Uterus (tissue), 2 donors: ENCODE measurements at regions not wholly inside any gene's neighbourhood (a gene's known extent, or its start where the extent isn't known, plus 50 kb on each side); places are given as distances from the start of the nearest gene placed in this dataset.

Experiments
- POLR2A ChIP-seq, 2 donors: fragments of 450-650 bp; IDR thresholded peaks; one replicate each; pipeline ENCODE4 v1.6.1; 2016; ENCODE audit warnings: antibody characterized with exemption in 2 of 2, mild to moderate bottlenecking in 1 of 2, moderate library complexity in 1 of 2
- TF ChIP-seq, protein P1 (sequence below), 4 experiments: fragments of 200-600 bp in 2 of 4; fragments of 450-650 bp in 2 of 4; sonication (generic) in 2 of 4; IDR thresholded peaks; one replicate each; pipeline ENCODE4 v1.5.1; 2016 to 2019; ENCODE audit warnings: antibody characterized with exemption in 4 of 4, mild to moderate bottlenecking in 2 of 4, moderate library complexity in 1 of 4

- TF ChIP-seq, protein P1, sequence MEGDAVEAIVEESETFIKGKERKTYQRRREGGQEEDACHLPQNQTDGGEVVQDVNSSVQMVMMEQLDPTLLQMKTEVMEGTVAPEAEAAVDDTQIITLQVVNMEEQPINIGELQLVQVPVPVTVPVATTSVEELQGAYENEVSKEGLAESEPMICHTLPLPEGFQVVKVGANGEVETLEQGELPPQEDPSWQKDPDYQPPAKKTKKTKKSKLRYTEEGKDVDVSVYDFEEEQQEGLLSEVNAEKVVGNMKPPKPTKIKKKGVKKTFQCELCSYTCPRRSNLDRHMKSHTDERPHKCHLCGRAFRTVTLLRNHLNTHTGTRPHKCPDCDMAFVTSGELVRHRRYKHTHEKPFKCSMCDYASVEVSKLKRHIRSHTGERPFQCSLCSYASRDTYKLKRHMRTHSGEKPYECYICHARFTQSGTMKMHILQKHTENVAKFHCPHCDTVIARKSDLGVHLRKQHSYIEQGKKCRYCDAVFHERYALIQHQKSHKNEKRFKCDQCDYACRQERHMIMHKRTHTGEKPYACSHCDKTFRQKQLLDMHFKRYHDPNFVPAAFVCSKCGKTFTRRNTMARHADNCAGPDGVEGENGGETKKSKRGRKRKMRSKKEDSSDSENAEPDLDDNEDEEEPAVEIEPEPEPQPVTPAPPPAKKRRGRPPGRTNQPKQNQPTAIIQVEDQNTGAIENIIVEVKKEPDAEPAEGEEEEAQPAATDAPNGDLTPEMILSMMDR (IDR thresholded peaks at IDR 0.05): no peak
- no peak for TF ChIP-seq POLR2A (IDR thresholded peaks at IDR 0.05)
Observed at GRCh38 chr3:144054766-144055165, 83.1 kb downstream of the DIPK2A start.
